Uterus (tissue), 2 donors: ENCODE measurements at regions not wholly inside any gene's neighbourhood (a gene's known extent, or its start where the extent isn't known, plus 50 kb on each side); places are given as distances from the start of the nearest gene placed in this dataset.

Experiments
- CTCF ChIP-seq, 4 experiments: fragments of 200-600 bp in 2 of 4; fragments of 450-650 bp in 2 of 4; sonication (generic) in 2 of 4; IDR thresholded peaks; one replicate each; pipeline ENCODE4 v1.5.1; 2016 to 2019; ENCODE audit warnings: antibody characterized with exemption in 4 of 4, mild to moderate bottlenecking in 2 of 4, moderate library complexity in 1 of 4
- POLR2A ChIP-seq, 2 donors: fragments of 450-650 bp; IDR thresholded peaks; one replicate each; pipeline ENCODE4 v1.6.1; 2016; ENCODE audit warnings: antibody characterized with exemption in 2 of 2, mild to moderate bottlenecking in 1 of 2, moderate library complexity in 1 of 2

- TF ChIP-seq CTCF (IDR thresholded peaks at IDR 0.05) (no peak), POLR2A (IDR thresholded peaks at IDR 0.05) (no peak)
Measured at GRCh38 chr20:50426866-50427718, 83.1 kb upstream of the PTPN1 start.
